Amygdala (tissue), 56 donors: ENCODE measurements at regions not wholly inside any gene's neighbourhood (a gene's known extent, or its start where the extent isn't known, plus 50 kb on each side); places are given as distances from the start of the nearest gene placed in this dataset.
A peak's percentile ranks its signal among the peaks of the same experiment; 100 is the strongest.

ENCODE experiments used
- DNase-seq, 56 donors: peaks; one replicate each; lab custom pipeline; 2025; lab: John Stamatoyannopoulos, UW

DNA sequence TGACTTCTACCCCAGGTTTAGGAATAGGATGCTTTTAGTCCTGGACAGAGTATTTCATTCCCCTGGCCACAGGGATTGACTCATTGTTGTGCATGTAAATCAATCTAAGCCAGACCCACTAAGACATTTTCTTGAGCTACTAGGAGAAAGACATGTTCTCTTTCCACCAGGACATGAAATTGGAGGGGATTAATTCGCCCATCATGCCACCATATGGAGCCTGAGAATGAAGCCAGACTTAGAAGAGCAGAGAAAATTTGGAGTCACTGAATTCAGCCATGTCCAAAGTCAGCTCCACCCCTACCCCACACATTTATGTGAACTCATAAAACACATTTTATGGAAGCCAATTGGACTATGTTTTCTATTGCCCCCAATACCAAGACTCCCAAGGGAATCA lies 322.5 kb downstream of the NFIB start:
- DNase-seq = no peak

DNA sequence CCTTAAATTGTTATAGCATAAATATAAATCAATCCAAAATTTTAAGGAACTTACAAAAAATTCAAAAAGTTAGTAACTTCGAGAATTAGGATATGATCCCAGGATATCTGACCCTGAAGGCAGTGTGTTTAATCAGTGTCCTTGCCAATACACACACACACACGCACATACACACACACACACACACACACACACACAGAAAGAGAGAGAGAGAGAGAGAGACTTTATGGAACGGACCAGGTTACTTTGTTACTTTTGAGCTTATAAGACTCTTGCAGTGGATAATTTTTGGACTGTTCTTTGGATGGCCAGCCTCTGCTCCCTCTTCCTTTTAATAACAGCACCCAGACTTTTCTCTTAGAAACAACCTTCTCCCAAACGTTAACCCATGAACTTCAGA lies 322.9 kb downstream of the NFIB start:
- DNase-seq = no peak

DNA sequence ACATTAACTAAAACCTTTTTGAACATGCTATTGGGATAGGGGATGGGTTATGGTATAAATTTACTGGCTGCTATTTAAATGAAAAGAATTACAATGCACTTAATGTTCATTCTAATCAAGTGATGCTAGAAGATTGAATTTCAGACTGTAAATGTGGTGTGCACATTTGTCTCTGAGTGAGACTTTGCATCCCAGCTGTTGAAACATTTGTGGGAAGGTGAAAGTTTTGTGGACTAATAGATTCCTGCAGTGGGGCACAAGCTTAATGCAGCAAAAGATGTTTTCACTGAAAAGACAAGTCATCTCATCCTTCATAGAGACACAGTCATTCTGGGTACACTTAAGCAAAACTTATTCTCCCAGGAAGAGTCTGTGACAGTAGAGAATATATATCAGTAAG lies 323.6 kb downstream of the NFIB start:
- DNase-seq = no peak

DNA sequence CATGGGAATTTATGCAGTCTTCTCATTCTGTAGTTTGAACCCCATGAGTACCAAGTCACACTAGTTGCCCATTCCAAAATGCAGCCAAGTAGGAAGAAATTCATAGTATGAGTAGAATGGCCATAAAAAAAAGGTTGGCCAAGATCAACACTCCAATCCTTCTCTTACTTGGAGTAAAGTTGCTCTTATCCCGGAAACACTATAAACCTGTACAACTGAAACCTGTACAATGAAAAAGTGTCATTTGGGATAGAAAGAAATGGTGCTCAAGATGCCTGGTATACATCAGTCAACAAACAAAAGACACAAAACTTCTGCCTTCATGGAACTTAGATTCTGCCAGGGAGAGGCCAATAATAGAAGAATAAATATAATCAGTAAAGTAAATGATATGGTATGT lies 325.0 kb downstream of the NFIB start:
- no peak for DNase-seq

DNA sequence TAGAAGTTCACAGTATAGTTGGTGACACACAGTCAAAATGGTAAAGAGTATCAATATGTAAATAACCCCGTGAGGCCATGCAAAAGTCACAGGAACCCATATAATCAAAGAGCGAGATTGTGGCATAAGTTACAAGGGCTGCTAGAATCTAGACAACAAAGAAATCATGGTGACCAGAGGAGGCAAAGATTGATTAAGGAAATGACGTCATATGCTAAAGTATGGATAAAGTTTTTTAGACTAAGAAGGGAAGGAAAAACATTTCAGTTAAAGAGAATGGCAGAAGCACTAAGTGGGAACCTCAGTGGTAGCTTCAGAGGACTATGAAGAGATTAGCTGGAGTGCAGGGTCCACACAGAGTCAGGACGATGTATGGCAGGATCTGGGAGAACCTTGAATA lies 330.3 kb downstream of the NFIB start:
- DNase-seq = no peak

DNA sequence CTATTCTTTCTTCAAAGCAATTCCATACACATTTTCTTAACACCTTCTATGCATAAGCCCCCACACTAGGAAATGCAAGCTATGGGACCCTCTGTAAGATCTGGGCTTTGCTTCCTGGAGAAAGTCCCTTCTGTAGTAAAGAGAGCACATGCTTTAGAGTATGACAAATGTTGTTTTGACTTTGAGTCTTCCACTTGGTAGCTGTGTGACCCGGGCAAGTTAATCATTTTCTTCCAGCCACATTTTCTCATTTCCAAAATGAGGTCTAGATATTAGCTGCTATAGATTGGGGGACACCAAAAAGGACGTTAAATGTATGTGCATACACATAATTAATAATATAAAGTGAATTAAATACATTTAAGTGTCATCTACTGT lies 334.0 kb downstream of the NFIB start:
- no peak for DNase-seq

DNA sequence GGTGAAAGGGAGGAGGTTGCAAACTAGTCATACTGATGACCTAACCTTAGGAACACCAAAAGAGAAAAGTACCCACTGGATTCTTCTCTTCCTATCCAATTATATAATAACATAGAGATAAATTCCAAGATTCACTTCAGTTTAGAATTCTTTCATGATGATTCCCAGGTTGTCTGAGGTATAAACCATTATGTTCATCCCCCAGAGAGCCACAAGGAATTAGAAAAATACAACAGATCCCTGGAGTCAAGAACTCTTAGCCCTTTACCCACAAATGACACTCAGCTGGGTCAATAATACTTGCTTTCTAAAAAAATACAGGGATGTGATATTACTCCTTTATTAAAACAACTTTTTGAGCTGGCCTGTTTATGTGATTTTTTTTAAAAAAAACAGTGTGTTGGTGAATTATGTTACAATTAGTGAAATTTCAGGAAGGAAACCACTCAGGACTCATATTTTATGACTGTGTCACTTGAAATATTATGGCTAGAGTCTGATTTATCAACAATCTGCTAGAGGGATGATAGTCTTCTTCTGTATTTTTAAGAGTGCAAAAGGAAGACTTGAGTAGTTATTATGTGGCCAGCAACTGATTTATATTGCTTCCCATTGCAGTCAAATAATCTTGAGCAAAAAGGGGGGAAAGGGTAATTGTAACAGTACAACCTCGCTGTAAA lies 338.2 kb downstream of the NFIB start:
- DNase-seq = no peak

DNA sequence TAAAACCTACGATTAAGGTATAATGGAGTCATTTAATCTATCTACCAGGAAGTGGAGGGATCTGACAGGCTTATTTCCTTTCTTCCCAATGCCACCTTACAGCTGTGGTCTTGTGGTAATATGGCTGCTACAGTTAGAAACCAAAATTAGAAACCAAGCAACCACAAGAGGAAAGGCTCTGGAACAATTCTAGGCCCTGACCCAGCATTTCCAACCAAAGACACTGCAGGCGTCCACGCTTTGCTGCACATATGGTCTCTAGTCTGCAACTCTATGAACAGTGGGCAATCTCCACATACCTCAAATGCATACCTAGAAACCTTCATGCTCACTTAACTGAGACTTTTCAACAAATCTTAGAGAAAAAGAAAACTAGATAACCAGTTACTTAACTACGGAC lies 339.1 kb downstream of the NFIB start:
- DNase-seq = no peak

DNA sequence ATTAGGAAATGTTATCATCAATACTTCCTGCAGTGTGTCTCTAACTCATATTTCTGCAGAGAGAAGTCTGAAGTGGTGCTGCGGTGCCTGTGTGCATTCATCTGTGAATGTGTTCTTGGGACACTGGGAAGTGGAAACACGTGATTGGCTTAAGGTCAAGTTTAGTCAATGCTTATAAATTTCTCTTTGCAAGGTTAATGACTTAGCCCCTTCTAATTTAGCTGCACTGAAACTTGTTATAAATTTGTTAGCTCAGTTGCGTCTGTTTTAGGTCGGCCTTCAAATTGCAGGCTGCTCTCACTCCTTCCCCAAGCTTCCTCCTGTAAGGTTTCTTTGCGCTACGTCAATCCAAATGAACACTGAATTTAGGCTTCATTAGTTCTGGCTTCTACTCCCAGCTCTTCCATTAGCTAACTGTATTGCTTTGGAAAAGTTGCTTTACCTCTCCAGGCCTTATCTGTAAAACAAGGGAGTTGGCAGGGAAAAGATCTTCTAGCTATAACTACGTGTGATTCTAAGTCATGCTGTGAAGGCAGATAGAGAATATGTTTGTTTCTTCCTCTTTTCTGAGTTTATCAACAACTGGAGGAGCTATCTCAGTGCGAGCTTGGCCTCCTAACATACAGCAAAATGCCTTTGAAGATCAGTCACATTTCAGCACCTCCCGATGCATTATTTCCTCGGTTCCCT lies 341.8 kb downstream of the NFIB start:
- DNase-seq = peak in 1 of 56 donors; percentile 3

DNA sequence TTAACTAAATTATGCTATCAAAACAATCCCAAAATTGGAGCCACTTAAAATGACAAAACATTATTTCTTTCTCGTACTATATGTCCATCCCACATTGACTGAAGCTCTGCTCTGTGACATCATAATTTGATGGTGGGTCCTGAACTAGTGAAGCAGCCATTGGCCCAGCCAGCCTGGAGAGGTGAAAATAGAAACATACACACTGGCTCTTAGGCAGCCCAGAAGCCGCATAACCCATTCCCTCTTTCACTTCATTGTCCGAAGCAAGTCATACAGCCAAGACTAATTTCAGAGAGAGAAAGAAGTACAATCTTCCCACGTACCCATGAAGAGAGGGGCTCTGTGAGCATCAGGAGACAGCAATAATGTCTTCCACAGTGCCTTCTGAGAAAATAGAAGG lies 342.5 kb downstream of the NFIB start:
- DNase-seq = no peak

DNA sequence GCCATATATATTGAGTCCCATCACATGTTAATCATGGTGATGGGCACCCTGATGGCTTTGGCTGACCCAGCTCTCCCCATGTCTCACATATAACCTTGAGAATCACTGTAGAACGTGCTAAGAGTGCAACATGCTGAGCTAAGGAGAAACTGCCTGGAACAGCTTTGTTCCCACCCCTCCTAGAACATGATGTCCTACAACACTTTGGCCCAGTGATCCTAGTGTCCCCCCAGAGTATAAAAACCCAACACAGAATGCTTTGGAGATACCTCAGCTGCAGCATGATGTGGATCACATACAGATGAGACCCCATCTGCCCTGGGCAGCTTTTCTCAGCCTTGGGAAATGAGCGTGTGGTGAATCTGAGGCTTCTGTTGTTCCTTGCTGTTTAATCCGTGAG lies 343.5 kb downstream of the NFIB start:
- DNase-seq = no peak

DNA sequence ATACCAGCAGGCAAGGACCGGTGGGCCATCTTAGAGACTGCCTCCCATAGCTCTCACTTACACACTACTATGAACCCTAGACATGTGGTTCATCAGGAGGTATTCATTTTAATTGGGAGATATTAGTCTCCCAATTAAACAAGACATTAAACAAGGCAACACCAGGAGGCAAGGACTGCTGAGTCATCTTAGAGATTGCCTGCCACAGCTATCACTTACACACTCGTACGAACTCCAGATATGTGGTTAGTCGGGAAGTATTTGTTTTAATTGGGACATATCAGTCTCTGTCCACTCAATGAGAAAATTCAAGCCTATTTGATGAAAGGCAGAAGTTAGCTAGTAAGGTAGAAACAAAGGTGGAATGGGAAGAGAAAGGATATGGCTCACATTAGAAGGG lies 343.9 kb downstream of the NFIB start:
- no peak for DNase-seq

DNA sequence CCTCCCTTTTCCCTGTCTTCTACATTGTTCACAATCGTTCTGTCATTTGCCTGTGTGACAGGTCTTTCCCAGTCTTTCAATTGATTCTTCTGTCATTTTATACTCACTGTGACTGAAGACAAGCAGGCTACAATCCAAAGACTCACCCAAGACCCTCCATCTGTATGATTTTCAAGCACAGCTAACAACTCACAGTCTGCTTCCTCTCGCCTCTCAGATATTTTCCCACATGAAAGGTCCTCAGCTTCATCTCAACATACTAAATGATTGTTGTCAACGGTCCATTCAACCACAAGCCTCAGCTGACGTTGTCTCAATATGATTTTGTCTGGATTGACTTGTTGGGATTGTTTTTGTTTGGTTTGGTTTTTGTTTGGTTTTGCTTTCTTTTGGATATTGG lies 346.5 kb downstream of the NFIB start:
- DNase-seq = no peak

DNA sequence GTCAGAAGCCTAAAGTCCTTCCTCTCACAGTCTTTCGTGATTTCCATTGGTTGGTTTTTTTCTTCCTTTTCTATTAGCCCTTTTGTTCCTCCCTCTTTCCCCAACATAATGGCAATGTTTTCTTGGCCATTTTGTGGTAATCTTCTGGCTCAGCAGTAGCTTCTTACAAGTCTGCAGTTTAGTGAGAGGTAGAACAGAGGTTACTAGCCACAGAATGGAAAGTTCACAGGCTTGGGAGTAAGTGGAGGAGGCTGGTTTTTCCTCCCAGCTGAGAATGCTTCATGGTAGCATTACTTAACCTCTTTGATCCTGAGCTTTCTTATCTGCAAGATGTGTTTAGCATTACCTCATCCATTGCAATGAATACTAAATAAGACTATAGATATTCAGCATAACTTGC lies 346.9 kb downstream of the NFIB start:
- DNase-seq = no peak

DNA sequence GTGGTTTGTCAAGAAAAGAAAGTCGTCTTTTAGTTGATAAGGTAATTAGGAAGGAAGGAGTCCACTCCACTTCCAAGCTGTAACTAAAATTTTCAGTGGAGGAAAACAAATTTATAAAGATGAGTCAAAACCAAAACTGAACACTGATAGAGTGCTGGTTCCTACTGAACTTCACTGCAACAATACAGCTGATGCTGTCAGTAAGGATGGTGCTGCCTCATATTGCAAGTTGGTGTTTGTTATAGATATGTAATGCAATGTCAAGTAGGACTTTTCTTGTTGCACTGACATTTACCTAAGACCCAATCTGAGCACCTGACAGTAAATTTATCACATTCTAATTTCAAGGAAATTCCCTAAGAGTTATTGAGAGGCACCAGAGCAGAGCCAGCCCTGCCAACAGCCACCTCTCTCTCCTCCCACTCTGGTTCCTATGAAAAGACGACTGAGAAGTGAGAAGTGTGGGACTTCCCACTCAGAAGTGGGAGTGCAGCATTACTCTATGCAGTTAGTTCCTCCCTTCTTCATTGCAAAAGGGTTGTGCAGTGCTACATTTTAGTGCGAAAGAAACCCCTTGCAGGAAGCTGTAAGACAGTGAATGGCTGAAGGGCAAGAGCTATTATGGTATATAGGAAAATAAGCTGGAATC lies 350.8 kb downstream of the NFIB start:
- peak in 3 of 56 donors; percentile 3 to 33 (median 19) for DNase-seq

DNA sequence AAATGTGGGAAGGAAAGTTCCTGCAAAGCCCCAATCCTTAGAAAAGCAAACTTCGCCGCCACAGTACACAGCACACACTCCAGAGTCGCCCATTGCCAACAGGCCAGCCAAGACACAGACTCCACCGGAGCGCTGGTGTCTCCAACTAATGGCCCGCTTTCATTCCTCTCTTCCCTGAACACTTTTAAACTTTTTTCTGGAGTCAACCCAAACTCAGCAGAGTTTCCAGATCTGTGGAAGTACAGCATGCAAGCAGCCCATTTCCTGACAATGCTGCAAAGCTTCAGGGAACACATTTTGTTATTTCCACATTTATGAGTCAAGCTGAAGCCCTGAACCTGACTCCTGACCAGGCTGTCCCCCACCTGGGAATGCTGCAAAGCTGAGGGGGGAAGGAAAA lies 351.9 kb downstream of the NFIB start:
- DNase-seq = no peak

DNA sequence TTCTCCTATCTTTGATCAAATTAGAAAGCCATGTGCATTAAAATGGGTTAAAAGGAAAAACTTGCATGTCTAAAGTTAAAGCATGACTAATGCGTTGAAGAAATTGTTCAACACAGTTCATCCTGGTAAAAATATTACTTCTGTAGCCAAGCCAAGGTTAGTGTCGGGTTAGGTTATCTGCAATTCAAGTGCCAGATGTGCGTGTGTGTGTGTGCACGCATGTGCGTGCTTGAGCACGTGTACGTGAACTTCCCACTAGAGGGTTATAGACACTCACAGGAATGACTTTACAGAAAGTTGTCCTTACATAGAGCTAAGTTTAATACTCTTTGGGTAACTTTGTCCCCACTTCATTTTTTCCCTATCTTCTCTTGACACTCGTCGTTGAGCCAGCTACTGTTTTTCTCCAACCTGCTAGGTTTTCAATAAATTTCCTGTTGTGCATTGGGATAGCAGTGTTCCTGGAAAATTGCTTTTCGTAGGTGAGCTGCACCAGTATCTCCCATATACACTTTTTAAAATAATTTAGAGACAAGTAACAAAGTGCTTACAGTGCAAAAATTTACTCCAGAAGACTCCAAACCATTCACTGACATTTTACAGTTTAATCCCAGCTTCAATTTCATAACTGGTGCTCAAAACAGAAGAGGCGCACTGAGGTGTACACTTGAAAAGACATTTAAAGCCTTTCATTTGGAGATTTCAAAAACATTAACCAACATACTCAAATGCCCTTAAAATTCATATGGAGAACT lies 353.8 kb downstream of the NFIB start:
- no peak for DNase-seq

DNA sequence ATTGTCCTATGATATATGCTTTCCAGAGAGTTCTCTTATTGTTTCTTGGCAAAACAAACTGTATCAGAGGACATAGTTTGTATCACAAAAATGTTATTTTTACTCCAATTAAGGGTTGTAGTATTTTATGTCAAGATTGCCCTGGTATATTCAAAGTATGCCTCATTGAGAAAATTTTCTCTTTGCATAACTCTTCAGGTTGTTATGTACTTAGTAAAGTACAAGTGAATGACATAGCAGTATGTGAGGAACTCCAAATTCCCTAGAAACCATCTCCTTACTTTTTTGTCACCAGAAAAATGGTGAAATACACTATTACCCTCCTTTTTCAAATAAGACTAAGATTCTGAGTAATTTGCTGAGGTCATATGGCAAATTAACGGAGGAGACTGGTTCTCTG lies 355.3 kb downstream of the NFIB start:
- DNase-seq = no peak

DNA sequence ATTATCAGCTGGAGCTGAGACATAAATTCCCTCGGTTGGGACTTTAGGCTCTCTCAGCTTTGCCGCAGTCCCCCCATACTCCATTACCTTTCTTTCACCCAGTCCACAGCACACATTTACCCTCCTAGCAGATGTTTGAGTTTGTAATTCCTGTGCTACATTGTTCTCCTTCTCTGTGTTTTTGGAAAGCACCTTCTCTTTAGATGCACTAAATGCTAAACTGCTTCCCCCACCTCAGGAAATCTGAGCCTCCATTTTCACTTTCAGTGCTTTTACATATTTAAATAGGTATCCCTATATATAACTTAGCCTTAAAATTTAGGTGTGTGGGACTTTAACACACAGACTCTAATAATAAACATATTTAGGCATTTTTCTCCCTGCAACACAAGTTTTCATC lies 356.9 kb downstream of the NFIB start:
- DNase-seq = no peak

DNA sequence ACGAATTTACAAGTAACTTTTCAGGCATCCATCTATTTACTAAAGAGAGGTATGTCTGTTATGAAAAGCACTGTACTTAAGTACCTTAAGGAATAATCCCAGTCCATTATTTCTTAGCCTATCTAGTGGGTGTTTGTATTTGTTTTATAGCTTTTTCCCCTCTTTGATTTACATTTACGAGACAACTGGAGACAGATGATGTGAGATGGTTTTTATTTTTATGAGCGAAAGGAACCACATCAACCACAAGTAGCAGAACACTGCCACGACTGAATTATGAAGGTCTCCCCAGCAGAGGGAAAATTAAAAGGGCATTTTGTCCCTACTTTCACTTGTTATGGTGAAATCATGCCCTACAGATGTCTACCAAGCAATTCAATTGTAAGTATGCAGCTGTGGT lies 357.8 kb downstream of the NFIB start:
- no peak for DNase-seq

DNA sequence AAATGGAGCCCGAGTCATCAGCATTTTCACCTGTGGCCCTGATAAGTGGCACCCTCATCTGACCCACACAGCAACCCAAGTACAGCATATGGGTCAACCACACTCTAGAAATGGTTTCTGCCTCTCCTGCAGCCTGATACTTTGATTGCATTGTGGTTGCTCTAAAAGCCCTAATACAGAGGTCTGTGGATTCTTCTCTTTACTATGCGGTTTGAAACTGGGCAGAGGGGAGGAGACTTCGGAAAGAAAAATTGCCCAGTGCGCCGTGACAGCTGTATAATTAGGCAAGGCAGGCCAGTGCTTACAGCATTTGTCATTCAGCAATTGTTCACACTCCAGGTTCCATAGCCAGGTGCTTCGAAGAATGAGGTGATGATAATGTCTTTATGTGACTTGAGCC lies 361.0 kb downstream of the NFIB start:
- DNase-seq = no peak
